Upper lobe of left lung (tissue), 6 donors: ENCODE measurements at regions not wholly inside any gene's neighbourhood (a gene's known extent, or its start where the extent isn't known, plus 50 kb on each side); places are given as distances from the start of the nearest gene placed in this dataset.
"Not testable (repeated sequence)": the region's sequence is repeated elsewhere in the genome, so short reads cannot be mapped to it uniquely, and the experiment has no call there.

Source experiments
- ATAC-seq, 2 donors: fragments of 200-7000 bp; cut with Tn5 transposase; one replicate each; pipeline ENCODE4 v1.9.1; 2022; ENCODE audit warnings: mild to moderate bottlenecking in 2 of 2, moderate library complexity in 2 of 2; ENCODE audit not compliant: low FRiP score in 2 of 2
- DNase-seq, 2 donors: peaks; one replicate each; pipeline ENCODE4 v3.0.0-alpha.2; 2019 to 2020
- H3K27ac ChIP-seq, 4 donors: fragments of 200-600 bp; sonication (generic); one replicate each; pipeline ENCODE4 v1.5.1; 2016 to 2019
- H3K27me3 ChIP-seq, 4 donors: fragments of 200-600 bp; sonication (generic); one replicate each; pipeline ENCODE4 v1.5.1; 2017 to 2019
- H3K36me3 ChIP-seq, 4 donors: fragments of 200-600 bp; sonication (generic); one replicate each; pipeline ENCODE4 v1.5.1; 2016 to 2019
- H3K4me1 ChIP-seq, 4 donors: fragments of 200-600 bp; sonication (generic); one replicate each; pipeline ENCODE4 v1.5.1; 2018 to 2019
- H3K4me3 ChIP-seq, 4 donors: fragments of 200-600 bp; sonication (generic); one replicate each; pipeline ENCODE4 v1.5.1; 2017 to 2019; ENCODE audit warnings: mild to moderate bottlenecking in 2 of 4, moderate library complexity in 1 of 4
- H3K9me3 ChIP-seq, 4 donors: fragments of 200-600 bp; sonication (generic); one replicate each; pipeline ENCODE4 v1.5.1; 2018 to 2019
- CTCF ChIP-seq, 6 experiments: fragments of 450-650 bp in 4 of 6; fragments of 200-600 bp in 2 of 6; sonication (generic) in 2 of 6; IDR thresholded peaks; one replicate each; pipeline ENCODE4 v1.5.1; 2016 to 2019; ENCODE audit warnings: antibody characterized with exemption in 6 of 6
- EP300 ChIP-seq, 4 donors: sonication (generic); formaldehyde crosslinking; IDR thresholded peaks; one replicate each; pipeline ENCODE4 v1.5.1; 2017; ENCODE audit warnings: antibody characterized with exemption in 4 of 4, control low read depth in 2 of 4
- POLR2A ChIP-seq, 4 donors: fragments of 450-650 bp; IDR thresholded peaks; one replicate each; pipeline ENCODE4 v1.5.1; 2016 to 2017; ENCODE audit warnings: antibody characterized with exemption in 4 of 4, mild to moderate bottlenecking in 2 of 4
- POLR2AphosphoS5 ChIP-seq, 2 donors: sonication (generic); formaldehyde crosslinking; IDR thresholded peaks; one replicate each; pipeline ENCODE4 v1.5.1; 2017; ENCODE audit warnings: antibody characterized with exemption in 2 of 2
- WGBS, 2 donors: methylation state at CpG; one replicate each; pipeline ENCODE4 v1.1.5; 2017 to 2018; 5-methylcytosine and 5-hydroxymethylcytosine counted together
- donor health status: DM: no; HTN: no; CAD: no; lungs with moderate emphysema.
- donor health status: DM: no; HTN: yes; CAD: no; lungs with severe emphysema.

- TF ChIP-seq EP300 (IDR thresholded peaks at IDR 0.05) (no peak), CTCF (IDR thresholded peaks at IDR 0.05) (no peak), POLR2AphosphoS5 (IDR thresholded peaks at IDR 0.05) (no peak), POLR2A (IDR thresholded peaks at IDR 0.05) (no peak)
- Histone ChIP-seq H3K9me3 (peaks cover 0 to 7% (median 2%) of the 10 kb centered on the region in 4 donors), H3K27me3 (no peaks in the 10 kb centered on the region), H3K27ac (no peak overlapping the region), H3K4me1 (no peaks in the 10 kb centered on the region), H3K36me3 (no peaks in the 10 kb centered on the region), H3K4me3 (no peak overlapping the region)
- 85 to 91% methylated on average over 3 of the region's 3 CpGs for WGBS, 2 donors
- DNase-seq, result no peak
- ATAC-seq, result no peak
Measured at GRCh38 chr5:41995193-41995592, 70.1 kb downstream of the FBXO4 start.

- no peaks in the 10 kb centered on the region for H3K27me3 ChIP-seq
- no peak overlapping the region for H3K27ac ChIP-seq
- no peak for TF ChIP-seq EP300 (IDR thresholded peaks at IDR 0.05)
- no peak for TF ChIP-seq CTCF (IDR thresholded peaks at IDR 0.05)
- no peak for TF ChIP-seq POLR2AphosphoS5 (IDR thresholded peaks at IDR 0.05)
- TF ChIP-seq POLR2A (IDR thresholded peaks at IDR 0.05), result no peak
- no peaks in the 10 kb centered on the region for H3K36me3 ChIP-seq
- H3K4me3 ChIP-seq, result no peak overlapping the region
- DNase-seq (no peak), ATAC-seq (no peak)
- peaks cover 0 to 7% (median 2%) of the 10 kb centered on the region in 4 donors for H3K9me3 ChIP-seq
- no peaks in the 10 kb centered on the region for H3K4me1 ChIP-seq
- WGBS, 2 donors, result 88% methylated on average over 6 of the region's 6 CpGs
Measured at GRCh38 chr5:42001673-42002072, 76.6 kb downstream of the FBXO4 start.

- ATAC-seq, H3K9me3 ChIP-seq, H3K4me3 ChIP-seq, H3K27ac ChIP-seq, H3K27me3 ChIP-seq, DNase-seq, H3K4me1 ChIP-seq, H3K36me3 ChIP-seq: not testable (repeated sequence)
- 97% methylated on average over 4 of the region's 4 CpGs for WGBS, 2 donors
Measured at GRCh38 chr5:42003852-42004251, 78.8 kb downstream of the FBXO4 start.

- Histone ChIP-seq H3K4me3 (no peak overlapping the region), H3K27ac (no peak overlapping the region), H3K27me3 (no peaks in the 10 kb centered on the region), H3K4me1 (no peaks in the 10 kb centered on the region), H3K9me3 (no peaks in the 10 kb centered on the region), H3K36me3 (no peaks in the 10 kb centered on the region)
- ATAC-seq (peak in 1 of 2 donors; percentile 41), DNase-seq (no peak)
- TF ChIP-seq POLR2A (IDR thresholded peaks at IDR 0.05) (no peak), CTCF (IDR thresholded peaks at IDR 0.05) (peak; percentile 14 to 66 (median 48))
- WGBS, 2 donors, result 16 to 43% methylated on average over 1 of the region's 1 CpG
Measured at GRCh38 chr5:42005561-42006153, 80.6 kb downstream of the FBXO4 start.

- Histone ChIP-seq H3K36me3 (no peaks in the 10 kb centered on the region), H3K27me3 (no peaks in the 10 kb centered on the region), H3K9me3 (no peaks in the 10 kb centered on the region), H3K4me3 (no peak overlapping the region), H3K4me1 (no peaks in the 10 kb centered on the region), H3K27ac (no peak overlapping the region)
- DNase-seq (no peak), ATAC-seq (no peak)
- no peak for TF ChIP-seq CTCF (IDR thresholded peaks at IDR 0.05)
- TF ChIP-seq EP300 (IDR thresholded peaks at IDR 0.05), result no peak
- no peak for TF ChIP-seq POLR2A (IDR thresholded peaks at IDR 0.05)
- TF ChIP-seq POLR2AphosphoS5 (IDR thresholded peaks at IDR 0.05), result no peak
- 79 to 80% methylated on average over 5 of the region's 5 CpGs for WGBS, 2 donors
Measured at GRCh38 chr5:42013561-42013960, 88.5 kb downstream of the FBXO4 start.
